Naive thymus-derived CD8-positive, alpha-beta T cell (primary cell): ENCODE measurements at regions not wholly inside any gene's neighbourhood (a gene's known extent, or its start where the extent isn't known, plus 50 kb on each side); places are given as distances from the start of the nearest gene placed in this dataset.
"Not testable (repeated sequence)": the region's sequence is repeated elsewhere in the genome, so short reads cannot be mapped to it uniquely, and the experiment has no call there.

Experiments used
- ATAC-seq, 2 donors: fragments of 150-1000 bp; cut with Tn5 transposase in 1 of 2; sonication (Bioruptor Pico), chemical (Tn5 transposase) in 1 of 2; 1 replicate in 1 of 2; 2 replicates in 1 of 2; pipeline ENCODE4 v1.10.0; 2021; ENCODE audit warnings: mild to moderate bottlenecking in 2 of 2, moderate library complexity in 2 of 2
- POLR2A ChIA-PET: fragments of 350-600 bp; sonication (Branson Sonifier 250); formaldehyde crosslinking; loops from one replicate; lab custom pipeline; 2021; ENCODE audit warnings: antibody characterized with exemption; lab: Charles Lee
- DNase-seq, 10 donors: peaks; one replicate each; pipeline versions ENCODE4 v3.0.0 to v3.0.0-alpha.2; 2020 to 2022
- H3K27ac Mint-ChIP-seq, 10 donors: one replicate each; pipeline ENCODE4 v1.8.0; 2020 to 2022; ENCODE audit warnings: mild to moderate bottlenecking in 10 of 10, mixed read lengths in 10 of 10, moderate library complexity in 4 of 10, inconsistent platforms in 1 of 10
- H3K27me3 Mint-ChIP-seq, 5 donors: one replicate each; pipeline ENCODE4 v1.8.0; 2021 to 2022; ENCODE audit warnings: mixed read lengths in 5 of 5
- H3K36me3 Mint-ChIP-seq, 3 donors: one replicate each; pipeline ENCODE4 v1.8.0; 2020 to 2022; ENCODE audit warnings: mixed read lengths in 3 of 3, mild to moderate bottlenecking in 2 of 3, inconsistent platforms in 1 of 3
- H3K4me1 Mint-ChIP-seq, 4 donors: one replicate each; pipeline ENCODE4 v1.8.0; 2021 to 2022; ENCODE audit warnings: mixed read lengths in 4 of 4
- H3K4me3 Mint-ChIP-seq, 10 donors: one replicate each; pipeline ENCODE4 v1.8.0; 2020 to 2022; ENCODE audit warnings: mild to moderate bottlenecking in 10 of 10, mixed read lengths in 10 of 10, moderate library complexity in 6 of 10, inconsistent platforms in 1 of 10
- H3K9me3 Mint-ChIP-seq, 9 donors: one replicate each; pipeline ENCODE4 v1.8.0; 2020 to 2022; ENCODE audit warnings: mixed read lengths in 9 of 9, mild to moderate bottlenecking in 3 of 9, inconsistent platforms in 1 of 9, moderate library complexity in 1 of 9

DNA sequence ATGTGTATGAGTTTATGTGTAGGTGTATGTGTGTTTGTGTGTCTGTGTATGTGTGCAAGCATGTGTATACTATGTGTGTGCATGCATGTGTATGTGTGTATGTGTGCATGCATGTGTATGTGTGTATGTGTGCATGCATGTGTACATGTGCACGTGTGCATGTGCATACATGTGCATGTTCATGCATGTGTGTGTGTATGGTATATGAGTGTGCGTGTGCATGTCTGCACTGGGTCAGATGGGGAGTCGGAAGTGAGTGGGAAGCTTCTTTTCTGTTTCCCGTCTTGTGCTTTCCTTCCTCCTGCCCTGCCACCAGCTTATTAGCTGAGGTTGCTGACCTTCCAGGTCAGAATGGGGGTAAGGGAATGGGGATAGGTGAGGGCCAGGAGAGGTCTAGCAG, 174.7 kb downstream of the MAP2K4 start:
- H3K4me3 Mint-ChIP-seq, result no peak overlapping the region
- ATAC-seq (no peak), DNase-seq (no peak)
- POLR2A ChIA-PET, result no interaction called here
- no peaks in the 10 kb centered on the region for H3K36me3 Mint-ChIP-seq
- H3K9me3 Mint-ChIP-seq, result peaks cover 0 to 2% (median 0%) of the 10 kb centered on the region in 9 donors
- H3K27me3 Mint-ChIP-seq, result peaks cover 0 to 9% (median 3%) of the 10 kb centered on the region in 5 donors
- no peak overlapping the region for H3K27ac Mint-ChIP-seq
- no peaks in the 10 kb centered on the region for H3K4me1 Mint-ChIP-seq

DNA sequence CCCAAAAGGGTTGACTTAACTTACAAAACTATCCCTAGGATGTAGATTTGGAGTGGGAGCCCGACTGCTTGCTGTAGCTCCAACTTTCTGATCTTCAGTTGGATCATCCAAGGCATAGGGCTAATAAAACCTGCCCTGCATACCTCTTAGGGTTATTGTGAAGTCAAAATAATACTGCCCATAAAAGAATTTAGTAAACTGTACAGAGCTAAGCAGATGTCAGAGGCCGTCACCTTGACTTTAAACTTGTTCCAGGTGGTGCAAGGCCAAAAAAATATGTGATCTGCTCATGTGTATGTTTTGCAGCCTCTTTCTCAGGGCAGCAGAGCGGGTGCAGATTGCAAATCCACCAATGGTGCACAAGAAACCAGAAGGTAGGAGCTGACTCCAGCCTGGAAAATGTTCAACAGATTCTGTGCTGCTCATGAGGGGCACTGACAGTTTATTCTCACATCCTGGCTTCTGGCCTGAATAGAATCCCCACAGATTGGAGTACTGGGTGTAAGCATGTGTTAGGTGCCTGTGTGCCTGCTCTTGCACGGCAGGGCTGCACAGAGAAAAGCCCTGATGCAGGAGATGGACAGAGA, 180.7 kb downstream of the MAP2K4 start:
- no peaks in the 10 kb centered on the region for H3K4me1 Mint-ChIP-seq
- no peak for DNase-seq
- H3K27me3 Mint-ChIP-seq, result peaks cover 0 to 2% (median 0%) of the 10 kb centered on the region in 5 donors
- H3K36me3 Mint-ChIP-seq, result no peaks in the 10 kb centered on the region
- no peak overlapping the region for H3K4me3 Mint-ChIP-seq
- no peak for ATAC-seq
- POLR2A ChIA-PET, result no interaction called here
- H3K9me3 Mint-ChIP-seq, result peaks cover 0 to 3% (median 0%) of the 10 kb centered on the region in 9 donors
- H3K27ac Mint-ChIP-seq, result no peak overlapping the region

DNA sequence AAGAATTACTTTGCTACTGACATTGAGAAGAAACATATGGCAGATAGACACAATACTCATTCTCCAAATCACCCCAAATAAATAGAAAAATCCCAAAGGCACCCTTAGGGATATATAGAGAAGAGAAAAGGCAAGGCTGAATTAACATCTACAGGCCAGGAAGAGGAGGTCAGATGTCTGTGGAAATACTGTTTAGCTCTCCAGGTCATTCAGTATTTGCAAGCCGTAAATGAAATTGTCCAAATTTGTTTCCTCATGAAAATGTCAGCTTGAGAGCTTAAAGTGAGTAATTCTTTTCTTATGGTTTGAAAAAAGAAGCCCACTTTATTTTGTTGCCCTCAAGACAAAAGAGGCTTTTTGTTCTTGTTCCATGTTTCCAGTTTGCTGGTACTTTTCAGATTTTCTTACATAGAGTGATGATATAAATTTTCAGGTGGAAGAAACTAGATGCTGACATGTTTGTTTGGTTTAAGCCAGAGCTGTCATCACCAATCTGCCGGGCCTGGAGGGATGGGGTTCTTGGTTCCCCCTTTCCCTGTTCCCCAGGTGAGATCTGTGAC, 189.0 kb downstream of the MAP2K4 start:
- H3K4me3 Mint-ChIP-seq, result no peak overlapping the region
- no peak overlapping the region for H3K27ac Mint-ChIP-seq
- ATAC-seq, result no peak
- H3K4me1 Mint-ChIP-seq, result no peaks in the 10 kb centered on the region
- no peak for DNase-seq
- H3K9me3 Mint-ChIP-seq, result peaks cover 0 to 2% (median 0%) of the 10 kb centered on the region in 9 donors
- H3K27me3 Mint-ChIP-seq, result peaks cover 2 to 19% (median 6%) of the 10 kb centered on the region in 5 donors
- no peaks in the 10 kb centered on the region for H3K36me3 Mint-ChIP-seq
- POLR2A ChIA-PET, result no interaction called here

DNA sequence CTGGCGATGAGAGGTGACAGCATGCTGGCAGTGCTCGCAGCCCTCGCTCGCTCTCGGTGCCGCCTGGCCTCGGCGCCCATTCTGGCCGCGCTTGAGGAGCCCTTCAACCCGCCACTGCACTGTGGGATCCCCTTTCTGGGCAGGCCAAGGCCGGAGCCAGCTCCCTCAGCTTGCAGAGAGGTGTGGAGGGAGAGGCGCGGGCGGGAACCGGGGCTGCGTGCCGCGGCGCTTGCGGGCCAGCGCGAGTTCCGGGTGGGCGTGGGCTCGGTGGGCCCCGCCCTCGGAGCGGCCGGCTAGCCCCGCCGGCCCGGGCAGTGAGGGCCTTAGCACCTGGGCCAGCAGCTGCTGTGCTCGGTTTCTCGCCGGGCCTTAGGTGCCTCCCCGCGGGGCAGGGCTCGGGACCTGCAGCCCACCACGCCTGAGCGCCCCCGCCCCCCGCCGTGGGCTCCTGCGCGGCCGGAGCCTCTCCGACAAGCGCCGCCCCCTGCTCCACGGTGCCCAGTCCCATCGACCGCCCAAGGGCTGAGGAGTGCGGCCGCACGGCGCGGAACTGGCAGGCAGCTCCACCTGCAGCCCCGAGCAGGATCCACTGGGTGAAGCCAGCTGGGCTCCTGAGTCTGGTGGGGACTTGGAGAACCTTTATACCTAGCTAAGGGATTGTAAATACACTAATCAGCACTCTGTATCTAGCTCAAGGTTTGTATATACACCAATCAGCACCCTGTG, 200.2 kb downstream of the MAP2K4 start:
- H3K36me3 Mint-ChIP-seq, POLR2A ChIA-PET, H3K27ac Mint-ChIP-seq, DNase-seq, H3K4me1 Mint-ChIP-seq, ATAC-seq, H3K4me3 Mint-ChIP-seq: not testable (repeated sequence)
- Mint-ChIP-seq H3K9me3 (peaks cover 0 to 14% (median 1%) of the 10 kb centered on the region in 9 donors), H3K27me3 (peaks cover 3 to 24% (median 10%) of the 10 kb centered on the region in 5 donors)

DNA sequence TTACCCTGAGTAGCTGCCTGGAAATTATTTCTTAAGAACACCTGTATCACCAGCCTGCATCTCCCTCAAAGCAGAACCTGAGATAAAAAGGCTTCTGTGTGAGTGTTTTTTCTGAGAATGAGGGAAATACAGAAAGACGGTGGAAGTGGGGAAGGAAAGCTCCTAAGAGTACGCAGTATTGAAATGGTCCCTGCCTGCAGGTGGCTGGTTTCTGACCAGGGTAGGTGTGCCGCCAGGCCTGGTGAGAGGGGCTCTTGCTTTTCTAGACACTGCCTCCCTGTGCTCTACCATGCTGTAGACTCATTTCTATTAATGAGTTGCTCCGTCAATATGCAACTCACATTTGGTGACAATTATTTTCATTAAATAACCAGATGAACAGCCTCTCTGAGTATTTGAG, 201.7 kb downstream of the MAP2K4 start:
- H3K27ac Mint-ChIP-seq, result no peak overlapping the region
- H3K4me3 Mint-ChIP-seq, result no peak overlapping the region
- DNase-seq (no peak), ATAC-seq (no peak)
- POLR2A ChIA-PET, result no interaction called here
- H3K36me3 Mint-ChIP-seq, result no peaks in the 10 kb centered on the region
- peaks cover 0 to 14% (median 1%) of the 10 kb centered on the region in 9 donors for H3K9me3 Mint-ChIP-seq
- peaks cover 3 to 26% (median 12%) of the 10 kb centered on the region in 5 donors for H3K27me3 Mint-ChIP-seq
- H3K4me1 Mint-ChIP-seq, result peaks cover 0 to 2% (median 0%) of the 10 kb centered on the region in 4 donors

DNA sequence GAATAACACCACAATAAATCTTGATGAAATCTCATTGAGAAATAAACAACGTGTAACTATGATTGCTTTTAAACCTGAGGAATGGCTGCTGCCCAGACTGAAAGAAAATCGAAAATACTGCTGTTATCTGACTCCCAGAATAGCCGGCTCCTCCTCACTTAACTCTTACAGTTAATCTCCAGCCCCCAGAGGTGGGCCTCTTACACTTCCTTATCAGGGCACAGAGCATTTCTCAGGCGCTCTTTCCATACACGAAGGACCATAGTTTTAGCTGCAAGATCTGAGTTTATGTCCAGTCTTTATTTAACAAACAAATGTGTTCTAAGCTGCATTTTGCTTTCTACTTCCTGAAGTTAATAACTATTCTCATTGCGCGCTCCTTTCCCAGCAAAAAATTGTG, 206.9 kb downstream of the MAP2K4 start:
- ATAC-seq (no peak), DNase-seq (no peak)
- POLR2A ChIA-PET, result no interaction called here
- H3K4me3 Mint-ChIP-seq, result no peak overlapping the region
- no peak overlapping the region for H3K27ac Mint-ChIP-seq
- no peaks in the 10 kb centered on the region for H3K36me3 Mint-ChIP-seq
- H3K9me3 Mint-ChIP-seq, result peaks cover 0 to 5% (median 0%) of the 10 kb centered on the region in 9 donors
- peaks cover 0 to 14% (median 11%) of the 10 kb centered on the region in 5 donors for H3K27me3 Mint-ChIP-seq
- H3K4me1 Mint-ChIP-seq, result no peaks in the 10 kb centered on the region

DNA sequence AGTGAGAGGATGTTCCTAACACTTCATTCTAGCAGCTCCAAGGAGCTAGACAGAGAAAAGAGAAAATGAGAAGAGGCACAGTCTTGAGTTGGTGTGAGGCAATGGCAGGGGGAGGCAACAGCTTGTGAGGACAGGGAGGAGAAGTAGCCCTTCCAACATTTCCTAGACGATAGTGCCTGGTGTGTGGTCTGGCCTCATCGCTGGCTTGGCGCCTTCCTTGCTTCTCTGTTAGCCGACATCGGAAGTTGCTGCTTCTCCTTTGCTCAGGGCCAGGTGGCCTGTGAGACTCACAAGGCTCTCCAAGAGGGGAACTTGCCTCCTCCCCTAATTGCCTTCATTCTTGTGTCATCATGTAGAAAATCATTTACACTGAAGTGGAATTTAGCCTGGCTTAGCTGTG, 208.7 kb downstream of the MAP2K4 start:
- H3K27me3 Mint-ChIP-seq, result peaks cover 0 to 19% (median 10%) of the 10 kb centered on the region in 5 donors
- no peaks in the 10 kb centered on the region for H3K4me1 Mint-ChIP-seq
- no peak for ATAC-seq
- DNase-seq, result no peak
- H3K36me3 Mint-ChIP-seq, result no peaks in the 10 kb centered on the region
- POLR2A ChIA-PET, result no interaction called here
- H3K4me3 Mint-ChIP-seq, result no peak overlapping the region
- no peak overlapping the region for H3K27ac Mint-ChIP-seq
- peaks cover 0 to 5% (median 0%) of the 10 kb centered on the region in 9 donors for H3K9me3 Mint-ChIP-seq

DNA sequence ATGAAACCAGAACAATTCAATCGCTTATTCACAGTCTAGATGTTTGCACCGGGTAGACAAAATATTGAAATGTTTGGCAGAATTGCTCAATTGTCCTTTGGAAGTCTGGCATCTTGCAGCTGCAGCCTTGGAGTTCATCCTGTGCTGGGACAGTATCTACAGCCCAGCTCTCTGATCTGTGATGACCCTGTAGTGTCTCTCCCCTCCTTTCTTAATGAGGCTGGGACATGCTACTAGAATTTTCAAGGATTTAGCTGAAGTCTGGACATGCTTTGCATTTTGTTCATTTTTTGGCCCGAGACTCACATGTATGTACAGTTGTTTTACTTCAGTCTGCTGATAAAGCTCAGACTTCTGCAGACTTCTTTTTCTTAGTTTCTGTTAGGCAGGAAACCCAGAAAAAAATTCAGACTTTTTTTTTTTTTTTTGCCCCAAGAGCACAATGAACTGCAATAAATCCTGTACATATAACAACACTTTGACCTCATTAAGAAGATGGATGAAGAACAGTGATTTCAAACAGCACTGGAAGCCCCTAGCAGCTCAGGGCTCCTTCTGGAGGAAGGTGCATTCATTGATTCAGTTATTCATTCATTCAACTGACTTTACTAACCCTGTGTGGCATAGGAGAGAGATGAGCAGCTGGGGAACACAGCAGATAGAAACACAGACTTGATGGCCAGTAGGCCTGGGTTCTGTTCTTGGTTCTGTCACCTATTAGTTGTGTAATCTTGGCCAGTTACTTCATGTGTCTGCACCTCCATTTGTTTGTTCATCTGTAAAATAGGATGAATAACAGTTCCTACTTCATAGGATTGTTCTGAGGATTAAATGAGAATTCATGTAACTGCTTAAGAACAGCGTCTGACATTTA, 210.0 kb downstream of the MAP2K4 start:
- H3K4me1 Mint-ChIP-seq, result no peaks in the 10 kb centered on the region
- no peak overlapping the region for H3K27ac Mint-ChIP-seq
- H3K9me3 Mint-ChIP-seq, result peaks cover 0 to 5% (median 0%) of the 10 kb centered on the region in 9 donors
- H3K36me3 Mint-ChIP-seq, result no peaks in the 10 kb centered on the region
- DNase-seq, result no peak
- peaks cover 0 to 12% (median 4%) of the 10 kb centered on the region in 5 donors for H3K27me3 Mint-ChIP-seq
- H3K4me3 Mint-ChIP-seq, result no peak overlapping the region
- no peak for ATAC-seq
- POLR2A ChIA-PET, result no interaction called here

DNA sequence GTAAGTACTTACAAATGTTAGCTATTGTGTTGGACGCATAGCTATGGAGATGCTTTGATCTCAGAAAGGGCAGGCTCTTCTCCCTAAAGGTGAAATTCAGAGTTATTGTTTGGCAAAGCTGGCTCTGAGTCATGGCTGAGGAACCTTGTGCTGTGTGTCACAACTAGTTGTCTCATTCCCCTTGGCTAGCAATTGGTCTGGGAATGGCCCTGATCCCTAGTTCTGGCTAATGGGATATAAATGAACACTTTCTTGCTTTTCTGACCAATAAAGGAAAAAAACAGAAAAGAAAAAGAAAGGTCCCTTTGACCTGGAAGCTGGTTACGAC, 210.6 kb downstream of the MAP2K4 start:
- POLR2A ChIA-PET, result no interaction called here
- Mint-ChIP-seq H3K4me3 (no peak overlapping the region), H3K27me3 (peaks cover 0 to 12% (median 0%) of the 10 kb centered on the region in 5 donors)

DNA sequence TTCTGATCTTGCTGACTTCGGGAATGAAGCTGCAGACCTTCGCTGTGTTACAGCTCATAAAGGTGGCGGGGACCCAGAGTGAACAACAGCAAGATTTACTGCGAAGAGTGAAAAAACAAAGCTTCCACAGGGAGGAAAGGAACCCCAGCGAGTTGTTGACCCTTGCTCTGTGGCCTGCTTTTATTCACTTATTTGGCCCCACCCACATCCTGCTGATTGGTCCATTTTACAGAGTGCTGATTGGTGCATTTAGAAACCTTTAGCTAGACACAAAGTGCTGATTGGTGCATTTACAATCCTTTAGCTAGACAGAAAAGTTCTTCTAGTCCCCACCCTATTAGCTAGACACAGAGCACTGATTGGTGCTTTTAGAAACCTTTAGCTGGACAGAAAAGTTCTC, 218.3 kb downstream of the MAP2K4 start:
- H3K9me3 Mint-ChIP-seq, H3K4me1 Mint-ChIP-seq, ATAC-seq, H3K4me3 Mint-ChIP-seq, H3K36me3 Mint-ChIP-seq, H3K27ac Mint-ChIP-seq, POLR2A ChIA-PET, DNase-seq: not testable (repeated sequence)
- H3K27me3 Mint-ChIP-seq, result peaks cover 0 to 12% (median 0%) of the 10 kb centered on the region in 5 donors

More for the DNA sequence above, 210.6 kb downstream of the MAP2K4 start:
- no peak for ATAC-seq
- DNase-seq, result no peak
- H3K36me3 Mint-ChIP-seq, result no peaks in the 10 kb centered on the region
- H3K4me1 Mint-ChIP-seq, result no peaks in the 10 kb centered on the region
- H3K27ac Mint-ChIP-seq, result no peak overlapping the region
- H3K9me3 Mint-ChIP-seq, result peaks cover 0 to 5% (median 0%) of the 10 kb centered on the region in 9 donors

DNA sequence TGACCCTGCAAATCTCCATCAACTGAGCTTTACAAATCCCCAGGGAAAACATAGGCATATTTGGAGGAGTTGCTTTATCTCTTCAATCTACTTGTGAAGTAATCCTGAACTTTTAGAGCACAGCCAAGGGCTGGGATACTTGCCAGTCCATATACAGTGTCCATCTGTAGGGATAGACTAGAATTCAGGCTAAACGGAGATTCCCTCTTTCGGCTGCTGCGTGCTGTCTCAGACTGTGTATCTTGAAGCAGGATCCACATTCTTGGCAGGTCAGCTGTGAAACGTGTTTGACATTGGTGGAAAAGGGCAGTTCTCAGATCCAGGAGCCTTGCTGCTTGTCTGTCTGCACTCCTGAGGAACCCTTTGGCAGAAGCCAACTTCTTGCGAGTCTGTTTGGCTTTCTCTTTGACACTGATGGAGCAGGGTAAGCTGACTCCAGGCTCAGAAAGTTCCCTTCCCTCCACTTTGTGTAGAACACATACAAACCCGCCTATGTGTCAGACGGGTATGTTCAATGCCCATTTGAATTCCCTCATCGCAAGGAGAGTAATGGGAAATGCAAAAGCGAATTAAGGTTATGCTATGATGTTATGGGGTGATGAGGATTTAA, 221.8 kb downstream of the MAP2K4 start:
- Mint-ChIP-seq H3K27me3 (peaks cover 0 to 12% (median 0%) of the 10 kb centered on the region in 5 donors), H3K27ac (no peak overlapping the region), H3K4me1 (no peaks in the 10 kb centered on the region), H3K9me3 (peaks cover 0 to 4% (median 0%) of the 10 kb centered on the region in 9 donors), H3K36me3 (no peaks in the 10 kb centered on the region), H3K4me3 (no peak overlapping the region)
- POLR2A ChIA-PET, result no interaction called here
- DNase-seq, result no peak
- no peak for ATAC-seq

DNA sequence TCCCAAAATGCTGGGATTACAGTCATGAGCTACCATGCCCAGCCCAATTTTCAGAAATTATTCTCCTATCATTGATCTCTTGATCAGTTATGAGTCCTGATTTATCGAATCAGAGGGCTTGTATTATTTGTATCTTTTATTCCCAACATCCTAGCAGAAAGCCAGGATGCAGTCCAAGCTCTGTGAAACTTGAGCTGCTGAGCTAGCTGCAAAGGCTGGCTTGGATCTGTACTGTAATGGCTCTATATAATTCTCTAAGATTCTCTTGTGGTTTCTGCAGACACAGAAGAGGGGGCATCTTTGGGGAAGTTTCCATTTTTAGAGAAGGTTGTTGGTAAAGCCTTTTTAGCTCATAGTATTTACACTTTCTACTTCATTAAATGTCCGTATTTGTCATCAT, 227.1 kb downstream of the MAP2K4 start:
- H3K27ac Mint-ChIP-seq, result no peak overlapping the region
- H3K27me3 Mint-ChIP-seq, result peaks cover 0 to 33% (median 3%) of the 10 kb centered on the region in 5 donors
- ATAC-seq (no peak), DNase-seq (no peak)
- no peak overlapping the region for H3K4me3 Mint-ChIP-seq
- H3K9me3 Mint-ChIP-seq, result no peaks in the 10 kb centered on the region
- POLR2A ChIA-PET, result no interaction called here
- H3K4me1 Mint-ChIP-seq, result no peaks in the 10 kb centered on the region
- no peaks in the 10 kb centered on the region for H3K36me3 Mint-ChIP-seq
